GM12873 (cell line): ENCODE measurements at regions not wholly inside any gene's neighbourhood (a gene's known extent, or its start where the extent isn't known, plus 50 kb on each side); places are given as distances from the start of the nearest gene placed in this dataset.

Source experiments
- TF ChIP-seq, protein P1 (sequence below): IDR thresholded peaks from 2 replicates; pipeline ENCODE4 v1.5.1; 2012; ENCODE audit warnings: low read depth, mild to moderate bottlenecking, moderate library complexity, low read length, control low read depth; ENCODE audit not compliant: insufficient read depth; ENCODE audit errors: missing control alignments

DNA sequence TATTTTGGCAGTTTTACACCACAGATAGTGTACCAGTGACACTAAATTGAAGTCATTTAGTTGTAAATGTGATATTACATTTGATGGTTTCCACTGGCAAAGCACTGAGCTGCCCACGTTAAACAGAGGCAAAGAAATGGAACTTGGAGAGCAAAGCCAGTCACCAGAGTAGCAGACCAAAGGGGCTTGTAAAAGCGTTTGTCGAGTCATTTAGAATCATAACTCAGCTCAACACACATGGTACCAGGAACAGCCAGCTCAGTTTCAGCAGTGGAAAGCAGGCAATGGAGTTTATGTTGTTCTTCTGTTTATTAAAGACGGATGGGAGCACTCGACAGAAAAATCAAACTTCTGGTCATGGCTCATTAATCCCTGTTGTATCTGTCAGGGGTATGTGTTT lies 91.2 kb downstream of the POU3F3 start:
- TF ChIP-seq, protein P1, sequence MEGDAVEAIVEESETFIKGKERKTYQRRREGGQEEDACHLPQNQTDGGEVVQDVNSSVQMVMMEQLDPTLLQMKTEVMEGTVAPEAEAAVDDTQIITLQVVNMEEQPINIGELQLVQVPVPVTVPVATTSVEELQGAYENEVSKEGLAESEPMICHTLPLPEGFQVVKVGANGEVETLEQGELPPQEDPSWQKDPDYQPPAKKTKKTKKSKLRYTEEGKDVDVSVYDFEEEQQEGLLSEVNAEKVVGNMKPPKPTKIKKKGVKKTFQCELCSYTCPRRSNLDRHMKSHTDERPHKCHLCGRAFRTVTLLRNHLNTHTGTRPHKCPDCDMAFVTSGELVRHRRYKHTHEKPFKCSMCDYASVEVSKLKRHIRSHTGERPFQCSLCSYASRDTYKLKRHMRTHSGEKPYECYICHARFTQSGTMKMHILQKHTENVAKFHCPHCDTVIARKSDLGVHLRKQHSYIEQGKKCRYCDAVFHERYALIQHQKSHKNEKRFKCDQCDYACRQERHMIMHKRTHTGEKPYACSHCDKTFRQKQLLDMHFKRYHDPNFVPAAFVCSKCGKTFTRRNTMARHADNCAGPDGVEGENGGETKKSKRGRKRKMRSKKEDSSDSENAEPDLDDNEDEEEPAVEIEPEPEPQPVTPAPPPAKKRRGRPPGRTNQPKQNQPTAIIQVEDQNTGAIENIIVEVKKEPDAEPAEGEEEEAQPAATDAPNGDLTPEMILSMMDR: no peak

DNA sequence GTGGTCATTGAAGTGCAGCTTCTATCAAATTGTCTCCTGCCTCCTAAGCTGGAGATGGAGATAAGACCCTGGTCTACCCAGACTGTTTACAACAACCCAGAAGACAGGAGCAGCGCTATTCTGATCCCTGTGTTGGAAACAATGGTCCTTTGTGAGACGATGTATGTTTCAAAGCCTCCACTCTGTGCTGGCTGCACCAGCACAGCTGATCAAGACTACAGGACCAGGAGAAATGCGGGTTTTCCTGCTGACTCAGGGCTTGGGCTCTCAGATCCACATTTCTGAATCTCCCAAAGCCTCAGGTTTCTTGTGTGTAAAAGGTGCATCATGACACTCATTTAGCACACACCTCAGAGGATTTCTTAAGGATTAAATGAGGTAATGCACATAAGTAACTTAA lies 92.0 kb downstream of the POU3F3 start:
- TF ChIP-seq, protein P1: no peak

DNA sequence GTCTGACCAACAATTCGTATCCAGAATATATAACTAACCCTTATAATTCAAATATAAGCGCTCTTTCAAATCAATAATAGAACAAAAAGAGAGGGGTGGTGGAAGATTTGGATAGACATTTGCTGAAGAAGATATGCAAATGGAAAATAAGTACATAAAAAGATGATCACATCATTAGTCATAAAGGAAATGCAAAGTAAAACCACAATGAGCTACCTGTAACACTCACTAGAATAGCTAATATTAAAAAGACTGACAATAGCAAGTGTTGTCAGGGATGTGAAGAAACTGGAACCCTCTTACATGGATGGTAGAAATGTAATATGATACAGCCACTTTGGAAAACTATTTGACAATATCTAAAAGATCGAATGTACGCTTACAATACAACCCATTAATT lies 84.9 kb upstream of the MRPS9 start:
- TF ChIP-seq, protein P1: no peak

DNA sequence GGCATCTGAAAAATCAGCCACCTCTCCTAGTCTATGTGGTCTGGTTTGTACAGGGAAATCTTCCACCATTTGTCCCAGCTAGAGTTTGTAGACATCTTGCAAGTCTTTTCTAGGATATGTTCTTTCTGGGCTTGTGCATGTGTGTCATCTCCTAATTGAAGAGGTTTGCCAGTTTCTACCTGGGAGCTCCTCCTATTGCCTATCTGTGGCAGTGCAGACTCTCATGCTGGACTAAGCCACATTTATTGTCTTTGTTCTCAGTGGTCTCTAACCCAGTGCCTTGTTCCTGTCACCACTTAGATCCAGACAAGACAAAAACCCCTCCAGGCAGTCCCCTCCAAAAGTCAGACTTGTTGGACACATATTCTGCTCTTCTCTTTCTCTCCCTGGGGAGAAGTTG lies 72.0 kb upstream of the MRPS9 start:
- TF ChIP-seq, protein P1: no peak

DNA sequence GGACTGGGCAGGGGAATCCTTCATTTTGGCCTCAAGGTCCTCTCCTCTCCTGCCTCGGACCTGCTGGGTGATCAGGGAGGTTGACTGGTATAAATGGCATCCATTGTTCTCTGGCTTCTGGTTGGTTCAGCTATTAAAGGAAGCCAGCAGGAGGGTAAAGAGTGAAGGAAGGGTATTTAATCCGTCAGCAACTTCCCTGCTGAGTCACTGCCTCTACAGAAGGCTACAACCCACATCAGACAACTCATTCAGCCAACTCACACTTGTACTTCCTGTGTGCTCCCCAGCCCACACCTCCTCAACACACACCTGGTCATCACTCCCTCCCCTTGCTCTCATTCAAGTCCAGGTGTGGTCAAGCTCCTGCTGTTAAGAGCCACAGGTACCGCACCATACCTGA lies 68.3 kb upstream of the MRPS9 start:
- TF ChIP-seq, protein P1: no peak

GRCh38 chr2:104975371-104975770 lies 62.5 kb upstream of the MRPS9 start:
- TF ChIP-seq, protein P1: no peak

- TF ChIP-seq, protein P1: no peak
Measured at GRCh38 chr2:104975851-104976250, 62.0 kb upstream of the MRPS9 start.

DNA sequence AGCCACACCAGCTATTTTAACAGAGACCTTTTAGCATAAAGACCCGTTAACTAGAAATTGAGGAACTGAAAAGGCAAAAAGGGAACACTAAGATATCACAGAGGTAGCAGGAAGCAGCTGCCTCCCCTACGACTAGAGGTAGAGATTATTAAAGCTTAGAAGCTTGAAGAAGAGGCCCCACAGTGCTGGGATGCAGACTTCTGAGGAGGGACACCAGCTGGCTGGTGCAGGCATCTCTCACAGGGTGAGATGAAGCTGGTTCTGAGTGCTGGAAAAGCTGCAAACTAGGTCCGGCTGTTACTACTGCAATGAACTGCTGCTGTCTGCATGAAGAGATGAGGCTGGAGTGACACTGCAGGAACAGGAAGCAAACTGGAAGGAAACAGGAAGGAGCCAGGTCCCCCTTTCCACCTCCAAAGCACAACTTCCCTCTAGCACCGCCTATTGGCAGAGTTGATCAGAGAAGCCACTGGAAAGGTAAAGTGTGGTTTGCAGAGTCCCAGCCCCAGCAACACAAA lies 61.2 kb upstream of the MRPS9 start:
- TF ChIP-seq, protein P1: peak; percentile 83
